GM10248 (cell line): ENCODE measurements at regions not wholly inside any gene's neighbourhood (a gene's known extent, or its start where the extent isn't known, plus 50 kb on each side); places are given as distances from the start of the nearest gene placed in this dataset.
A peak's percentile ranks its signal among the peaks of the same experiment; 100 is the strongest.

Experiments used
- CTCF ChIA-PET: fragments of 300-600 bp; sonication (Branson Sonifier 250); formaldehyde crosslinking; extraction: SDS; loops from one replicate; lab custom pipeline; 2021; ENCODE audit warnings: antibody characterized with exemption; lab: Yijun Ruan, JAX
- POLR2A ChIA-PET: fragments of 350-650 bp; sonication (Branson Sonifier 250); formaldehyde crosslinking; extraction: SDS; loops from one replicate; lab custom pipeline; 2020; ENCODE audit warnings: antibody characterized with exemption; lab: Yijun Ruan, JAX
- DNase-seq: peaks from one replicate; pipeline ENCODE4 v3.0.0; 2012; ENCODE audit errors: extremely low spot score
- CTCF ChIP-seq: IDR thresholded peaks from 2 replicates; pipeline ENCODE4 v1.5.1; 2012; ENCODE audit warnings: mild to moderate bottlenecking, low read depth; ENCODE audit errors: extremely low read depth, missing control alignments, control extremely low read depth

- ChIA-PET CTCF (interaction anchor here (0.8 to 3.7 kb wide), 8 partner anchors 8 to 249 kb away, joined by 3 to 16 read pairs (median 5); partner anchors contain the start of gene ZNF438), POLR2A (no interaction called here)
- TF ChIP-seq CTCF = no peak
- DNase-seq = no peak
These were observed 156.6 kb upstream of the LYZL2 start for GRCh38 chr10:30786131-30786530.

GRCh38 chr10:30784897-30785605, 155.5 kb upstream of the LYZL2 start:
- ChIA-PET CTCF (interaction anchor here (0.7 to 6.0 kb wide), 33 partner anchors 8 to 1168 kb away, joined by 3 to 39 read pairs (median 4); partner anchors contain the start of gene ZNF438), POLR2A (interaction anchor here (0.6 kb wide), 1 partner anchor 25 kb away, joined by 3 read pairs; no protein-coding TSS in a partner anchor)
- no peak for TF ChIP-seq CTCF
- peak; percentile 47 for DNase-seq

GRCh38 chr10:30784524-30784896, 155.0 kb upstream of the LYZL2 start:
- CTCF ChIA-PET = interaction anchor here (0.7 to 6.0 kb wide), 30 partner anchors 9 to 1168 kb away, joined by 3 to 39 read pairs (median 4); partner anchors contain the start of gene ZNF438
- POLR2A ChIA-PET = interaction anchor here (0.6 kb wide), 1 partner anchor 25 kb away, joined by 3 read pairs; no protein-coding TSS in a partner anchor
- DNase-seq = no peak
- no peak for TF ChIP-seq CTCF

GRCh38 chr10:30783939-30784501, 154.5 kb upstream of the LYZL2 start:
- POLR2A ChIA-PET = interaction anchor here (0.6 kb wide), 1 partner anchor 24 kb away, joined by 3 read pairs; no protein-coding TSS in a partner anchor
- TF ChIP-seq CTCF = peak; percentile 92
- peak; percentile 88 for DNase-seq

GRCh38 chr10:30782537-30783461, 153.2 kb upstream of the LYZL2 start:
- no peak for TF ChIP-seq CTCF
- no peak for DNase-seq
- POLR2A ChIA-PET = no interaction called here
- CTCF ChIA-PET = interaction anchor here (0.6 to 6.0 kb wide), 28 partner anchors 9 to 1251 kb away, joined by 3 to 39 read pairs (median 4); partner anchors contain the start of gene ZNF438

More at GRCh38 chr10:30783939-30784501, 154.5 kb upstream of the LYZL2 start:
- CTCF ChIA-PET = interaction anchor here (0.6 to 6.0 kb wide), 38 partner anchors 8 to 1250 kb away, joined by 3 to 39 read pairs (median 4); partner anchors contain the start of gene ZNF438
